GM10266 (cell line): ENCODE measurements at regions not wholly inside any gene's neighbourhood (a gene's known extent, or its start where the extent isn't known, plus 50 kb on each side); places are given as distances from the start of the nearest gene placed in this dataset.

Experiments used
- DNase-seq: peaks from one replicate; pipeline ENCODE4 v3.0.0; 2012; ENCODE audit errors: extremely low spot score
- TF ChIP-seq, protein P1 (sequence below): IDR thresholded peaks from 2 replicates; pipeline ENCODE4 v1.5.1; 2012; ENCODE audit warnings: mild to moderate bottlenecking, low read depth; ENCODE audit not compliant: control insufficient read depth, insufficient read depth; ENCODE audit errors: missing control alignments

DNA sequence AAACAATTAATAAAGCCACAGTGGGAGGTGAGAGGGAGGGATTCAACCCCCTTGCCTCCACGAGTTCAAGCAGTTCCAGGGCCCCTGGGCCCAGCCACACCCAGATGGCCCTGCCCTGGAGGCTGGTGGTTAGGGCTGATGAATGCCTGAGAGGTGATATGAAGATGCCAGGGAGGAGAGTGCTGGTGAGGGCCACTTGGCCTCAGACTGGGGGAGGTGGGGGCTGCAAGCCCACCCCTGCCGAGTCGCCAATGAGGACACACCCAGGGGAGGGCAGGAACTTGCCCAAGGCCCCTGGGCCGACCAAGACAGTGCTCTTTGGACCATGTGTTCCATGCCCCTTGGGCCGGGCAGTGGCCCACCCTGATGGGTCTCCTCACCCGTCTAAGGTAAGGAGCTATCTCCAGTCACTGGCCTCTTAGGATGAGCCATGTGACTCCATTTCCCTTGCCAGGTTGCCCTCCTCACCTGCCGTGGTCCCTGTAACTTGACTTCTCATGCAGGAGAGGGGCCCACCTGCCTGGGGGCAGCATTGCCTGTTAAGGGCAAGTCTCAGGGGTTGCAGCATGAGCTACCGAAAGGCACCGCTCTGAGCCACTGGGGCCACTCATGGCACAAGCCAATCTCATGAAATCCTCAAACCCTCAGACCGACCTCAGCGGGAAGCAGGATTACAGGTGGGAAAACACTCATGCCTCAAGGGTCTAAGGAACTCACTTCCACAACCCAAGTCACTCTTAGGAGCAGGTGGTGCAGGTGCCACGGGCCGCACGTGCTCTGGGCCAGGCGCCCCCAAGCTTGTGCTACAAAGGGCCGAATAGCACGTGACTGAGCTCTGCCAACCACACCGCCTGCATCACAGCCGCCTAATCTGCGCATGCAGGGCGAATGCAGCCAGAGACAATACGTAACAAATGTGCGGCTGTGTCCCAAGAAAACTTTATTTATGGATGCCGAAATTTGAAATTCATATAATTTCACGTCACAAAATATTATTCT, 147.4 kb upstream of the MLN start:
- TF ChIP-seq, protein P1, sequence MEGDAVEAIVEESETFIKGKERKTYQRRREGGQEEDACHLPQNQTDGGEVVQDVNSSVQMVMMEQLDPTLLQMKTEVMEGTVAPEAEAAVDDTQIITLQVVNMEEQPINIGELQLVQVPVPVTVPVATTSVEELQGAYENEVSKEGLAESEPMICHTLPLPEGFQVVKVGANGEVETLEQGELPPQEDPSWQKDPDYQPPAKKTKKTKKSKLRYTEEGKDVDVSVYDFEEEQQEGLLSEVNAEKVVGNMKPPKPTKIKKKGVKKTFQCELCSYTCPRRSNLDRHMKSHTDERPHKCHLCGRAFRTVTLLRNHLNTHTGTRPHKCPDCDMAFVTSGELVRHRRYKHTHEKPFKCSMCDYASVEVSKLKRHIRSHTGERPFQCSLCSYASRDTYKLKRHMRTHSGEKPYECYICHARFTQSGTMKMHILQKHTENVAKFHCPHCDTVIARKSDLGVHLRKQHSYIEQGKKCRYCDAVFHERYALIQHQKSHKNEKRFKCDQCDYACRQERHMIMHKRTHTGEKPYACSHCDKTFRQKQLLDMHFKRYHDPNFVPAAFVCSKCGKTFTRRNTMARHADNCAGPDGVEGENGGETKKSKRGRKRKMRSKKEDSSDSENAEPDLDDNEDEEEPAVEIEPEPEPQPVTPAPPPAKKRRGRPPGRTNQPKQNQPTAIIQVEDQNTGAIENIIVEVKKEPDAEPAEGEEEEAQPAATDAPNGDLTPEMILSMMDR: no peak
- no peak for DNase-seq

DNA sequence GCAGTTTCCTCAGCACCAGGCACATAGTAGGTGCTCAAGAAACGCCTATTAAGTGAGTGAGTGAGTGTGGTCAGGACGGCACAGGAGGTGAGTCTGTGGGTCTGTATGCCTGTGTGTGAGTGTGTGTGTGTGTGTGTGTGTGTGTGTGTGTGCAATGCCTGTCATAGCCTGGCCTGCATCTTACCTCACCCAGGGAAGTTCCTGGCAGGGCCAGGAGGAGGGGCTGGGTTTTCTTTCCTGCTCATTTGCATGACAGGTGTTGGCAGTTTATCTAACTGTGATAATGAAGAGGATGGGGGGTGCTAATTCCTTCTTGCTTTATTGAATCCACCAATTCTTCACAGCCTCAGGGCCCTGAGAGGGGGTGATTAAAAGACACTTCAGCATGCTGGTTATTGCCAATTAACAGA, 146.7 kb upstream of the MLN start:
- TF ChIP-seq, protein P1: no peak
- no peak for DNase-seq

DNA sequence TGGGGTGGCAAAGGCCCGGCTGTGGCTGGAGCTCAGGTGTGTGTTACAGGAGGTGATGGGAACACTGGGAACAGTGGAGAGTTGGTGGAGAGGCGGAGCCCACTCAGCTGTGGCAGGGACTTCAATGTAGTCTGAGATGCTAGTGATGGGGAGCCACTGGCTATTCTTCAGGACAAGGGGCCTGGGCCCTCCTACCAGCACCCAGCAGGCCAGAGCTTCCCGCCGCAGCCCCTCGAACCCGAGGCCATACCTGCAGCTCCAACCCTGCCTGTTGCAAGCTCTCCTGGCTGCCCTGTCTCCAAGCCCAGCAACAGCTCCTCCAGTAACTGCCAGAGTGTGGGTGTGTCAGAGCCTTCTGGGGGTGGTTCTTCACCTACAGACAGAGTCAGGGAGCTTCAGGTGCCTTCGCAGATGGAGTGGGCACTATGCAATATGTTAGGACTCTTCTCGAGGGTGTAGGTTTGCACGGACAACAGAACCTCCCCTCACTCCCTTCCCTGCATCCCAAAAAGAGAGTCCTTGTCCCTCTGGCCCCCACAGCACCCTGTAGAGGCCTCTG, 146.2 kb upstream of the MLN start:
- DNase-seq: no peak
- TF ChIP-seq, protein P1: no peak

DNA sequence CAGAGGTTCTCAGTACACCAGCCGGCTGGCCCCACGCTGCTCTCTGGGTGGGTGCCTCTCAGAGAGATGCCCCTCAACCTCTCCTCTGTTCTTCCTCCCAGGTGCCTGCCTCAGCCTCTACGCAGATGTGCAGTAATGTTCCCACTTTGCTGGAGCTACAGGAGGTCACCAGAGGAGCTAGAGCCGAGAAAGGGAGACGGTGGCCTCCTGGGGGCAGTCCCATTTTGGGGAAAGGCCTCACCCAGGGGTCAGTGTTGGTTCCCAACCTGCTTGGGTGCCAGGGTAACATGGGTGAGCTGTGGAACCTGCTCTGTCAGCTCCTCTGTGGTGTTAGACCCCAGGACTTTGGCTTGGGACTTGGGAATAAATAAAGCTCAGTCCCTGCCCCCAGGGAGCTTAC, 145.3 kb upstream of the MLN start:
- TF ChIP-seq, protein P1: no peak
- no peak for DNase-seq

DNA sequence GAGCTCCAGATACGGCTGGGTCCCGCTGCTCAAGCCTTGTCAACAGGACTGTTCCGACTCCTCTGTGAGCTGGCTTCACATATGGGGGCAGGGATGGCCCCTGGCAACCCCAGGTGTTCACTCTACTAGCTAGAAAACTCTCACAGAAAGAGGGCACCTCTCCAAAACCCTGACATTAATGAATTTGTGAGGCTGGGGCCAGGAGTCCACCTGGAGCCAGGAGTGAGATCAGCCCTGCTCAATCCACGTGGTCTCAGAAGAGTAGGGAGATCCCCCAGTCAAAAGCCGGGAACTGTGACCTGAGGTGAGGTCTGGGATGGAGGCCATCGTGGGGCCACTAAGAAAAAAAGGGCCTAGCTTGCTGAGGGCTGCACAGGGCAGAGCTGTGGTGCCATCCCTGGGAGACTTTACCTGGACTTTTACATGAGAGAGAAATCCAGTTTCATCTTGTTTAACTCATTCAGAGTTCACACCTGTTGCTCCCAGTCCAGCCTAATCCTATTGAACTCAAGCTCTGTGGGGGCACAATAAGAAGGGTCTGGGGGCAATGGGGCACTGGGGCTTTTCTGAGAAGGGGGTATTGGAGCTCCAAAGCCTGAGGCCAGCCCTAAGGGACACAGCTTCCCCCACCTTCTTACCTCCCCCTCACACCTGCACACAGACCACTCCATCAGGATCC, 144.3 kb upstream of the MLN start:
- TF ChIP-seq, protein P1: no peak
- no peak for DNase-seq

DNA sequence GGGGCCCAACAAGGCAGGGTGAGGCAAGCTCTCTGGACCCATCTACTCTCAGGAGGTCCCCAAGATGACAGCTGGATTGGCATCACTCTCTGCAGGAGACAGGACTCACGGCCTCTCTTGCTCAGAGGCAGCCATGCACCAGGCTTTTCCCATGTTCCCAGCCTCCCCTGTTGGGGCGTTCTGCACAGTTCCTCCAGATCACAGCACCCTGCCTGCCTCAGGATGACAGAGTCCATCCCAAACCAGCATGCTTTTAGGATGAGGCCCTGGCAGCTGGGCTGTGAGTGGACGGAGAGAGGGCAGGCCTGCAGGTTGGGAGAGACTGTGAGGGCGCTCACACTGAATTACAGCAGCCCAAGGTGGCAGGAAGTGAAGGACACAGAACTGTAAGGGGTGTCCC, 143.2 kb upstream of the MLN start:
- DNase-seq: no peak
- TF ChIP-seq, protein P1: no peak
